ENCODE measurements at regions not wholly inside any gene's neighbourhood (a gene's known extent, or its start where the extent isn't known, plus 50 kb on each side); places are given as distances from the start of the nearest gene placed in this dataset.

DNA sequence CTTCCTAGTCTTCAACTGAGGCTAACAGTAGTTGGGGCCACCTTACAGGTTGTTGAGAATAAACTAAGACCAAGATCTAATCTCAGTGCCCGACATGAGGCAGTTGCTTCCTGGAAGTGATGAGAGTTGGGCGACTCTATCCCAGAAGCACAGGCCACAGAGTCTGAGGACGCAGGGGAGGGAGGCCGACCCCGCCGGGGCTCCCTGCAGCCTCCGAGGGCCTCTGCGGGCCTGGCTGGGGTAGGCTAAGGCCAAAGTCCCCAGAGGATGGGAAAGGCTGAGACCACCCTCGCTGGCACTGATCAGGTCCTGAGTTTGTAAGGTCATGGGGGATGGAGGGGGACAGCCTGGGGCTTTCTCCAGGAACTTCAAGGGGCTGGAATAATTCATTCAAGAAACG lies 74.0 kb downstream of the ENGASE start:
- no peak for DNase-seq (ENCODE audit: low spot score)

GRCh38 chr17:79147746-79148506 lies 73.3 kb downstream of the ENGASE start:
- DNase-seq (ENCODE audit: low spot score), result no peak

- no peak for DNase-seq (ENCODE audit: low spot score)
These were observed 71.9 kb downstream of the ENGASE start for GRCh38 chr17:79146562-79146961.

DNA sequence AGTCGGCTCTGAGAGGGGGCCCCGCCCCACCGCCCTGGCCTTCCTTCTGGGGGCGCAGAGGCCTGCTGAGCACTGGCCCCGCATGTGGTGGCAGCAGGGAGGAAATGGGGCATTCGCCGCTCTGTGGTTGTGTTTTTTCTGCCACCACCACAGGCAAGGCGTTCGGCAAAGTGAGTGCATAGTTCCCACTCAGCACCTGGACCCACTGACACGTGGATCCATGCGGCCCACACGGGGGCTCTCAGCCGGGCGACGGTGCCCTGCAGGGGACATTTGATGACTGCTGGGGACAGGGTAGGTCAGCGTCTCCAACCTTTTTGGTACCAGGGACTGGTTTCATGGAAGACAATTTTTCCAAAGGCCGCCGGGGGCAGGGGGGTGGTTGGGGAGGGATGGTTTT lies 70.9 kb downstream of the ENGASE start:
- DNase-seq (ENCODE audit: low spot score), result no peak

- no peak for DNase-seq (ENCODE audit: low spot score)
These were observed 69.5 kb downstream of the ENGASE start for GRCh38 chr17:79144133-79144532.

- no peak for DNase-seq (ENCODE audit: low spot score)
These were observed 67.8 kb downstream of the ENGASE start for GRCh38 chr17:79142375-79142774.

GRCh38 chr17:79141578-79142355 lies 67.1 kb downstream of the ENGASE start:
- no peak for DNase-seq (ENCODE audit: low spot score)

- DNase-seq (ENCODE audit: low spot score), result no peak
These were observed 64.2 kb downstream of the ENGASE start for GRCh38 chr17:79138826-79139225.

DNA sequence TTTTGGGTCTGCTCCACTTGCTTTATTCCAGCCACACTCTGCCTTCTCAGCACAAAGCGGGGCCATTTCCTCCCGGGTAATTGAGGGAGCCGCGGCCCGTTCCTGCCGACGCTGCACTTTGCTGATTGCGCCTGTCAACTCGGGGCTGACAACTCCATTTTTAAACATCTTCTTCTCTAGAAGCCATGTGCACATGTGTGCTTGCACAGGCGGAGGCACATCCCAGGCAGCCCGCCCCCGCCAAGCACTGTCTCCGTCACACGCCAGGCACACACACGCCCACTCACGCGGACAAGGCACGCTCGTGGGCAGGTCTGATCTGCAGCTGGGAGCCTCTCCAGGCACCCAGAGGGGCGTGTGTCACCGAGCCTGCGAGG lies 63.2 kb downstream of the ENGASE start:
- no peak for DNase-seq (ENCODE audit: low spot score)

DNA sequence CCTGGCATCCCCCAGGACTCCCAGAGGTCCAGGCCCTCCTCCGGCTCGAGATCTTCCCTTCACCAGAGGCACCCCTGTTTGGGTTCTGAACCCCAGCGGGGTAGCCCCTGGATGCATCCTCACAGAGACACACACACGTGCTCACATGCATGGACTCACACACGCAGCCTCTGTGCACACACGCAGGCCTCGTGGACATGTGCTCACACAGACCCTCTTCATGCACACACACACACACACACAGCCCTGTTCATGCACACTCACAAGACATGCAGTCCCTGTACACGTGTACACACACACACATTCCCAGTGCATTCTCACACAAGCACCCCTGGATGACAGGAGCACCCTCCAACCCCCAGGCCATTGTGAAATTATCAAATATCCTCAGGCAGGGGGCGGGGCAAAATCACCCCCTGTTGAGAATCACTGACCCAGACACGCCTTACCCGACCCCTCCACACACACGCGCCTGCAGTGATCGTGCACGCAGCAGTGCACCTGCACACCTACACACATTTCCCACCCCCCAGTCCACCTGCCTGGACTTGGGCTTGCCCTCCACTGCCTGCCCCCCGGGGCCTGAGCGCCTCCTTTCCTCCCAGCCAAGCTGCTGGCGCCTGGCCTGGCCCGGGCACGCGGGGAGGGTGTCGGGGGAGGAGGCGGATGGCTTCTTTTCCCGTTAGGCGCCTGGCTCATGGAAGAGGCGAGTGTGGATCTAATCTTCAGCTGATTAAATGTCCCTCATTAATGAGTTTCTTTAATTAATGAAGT lies 62.6 kb downstream of the ENGASE start:
- DNase-seq (ENCODE audit: low spot score), result no peak

GRCh38 chr17:79136596-79136995 lies 62.0 kb downstream of the ENGASE start:
- no peak for DNase-seq (ENCODE audit: low spot score)
